Kasumi-1 (cell line): ENCODE measurements at regions not wholly inside any gene's neighbourhood (a gene's known extent, or its start where the extent isn't known, plus 50 kb on each side); places are given as distances from the start of the nearest gene placed in this dataset.

Source experiments
- DNase-seq, 2 experiments: peaks; one replicate each; lab custom pipeline; 2025; lab: John Stamatoyannopoulos, UW

GRCh38 chr13:105448811-105449210 is 1086.7 kb downstream of the EFNB2 start:
- no peak for DNase-seq

- no peak for DNase-seq
Observed at GRCh38 chr13:105446197-105446596, 1089.3 kb downstream of the EFNB2 start.

GRCh38 chr13:105445796-105446195 is 1089.7 kb downstream of the EFNB2 start:
- no peak for DNase-seq

- DNase-seq, result no peak
Observed at GRCh38 chr13:105442949-105443699, 1092.3 kb downstream of the EFNB2 start.

GRCh38 chr13:105442040-105442439 is 1093.4 kb downstream of the EFNB2 start:
- DNase-seq, result no peak

- no peak for DNase-seq
Observed at GRCh38 chr13:105441051-105441750, 1094.3 kb downstream of the EFNB2 start.

- DNase-seq, result no peak
Observed at GRCh38 chr13:105436943-105437342, 1098.5 kb downstream of the EFNB2 start.

GRCh38 chr13:105432438-105432837 is 1103.0 kb downstream of the EFNB2 start:
- no peak for DNase-seq

GRCh38 chr13:105428811-105429210 is 1106.7 kb downstream of the EFNB2 start:
- DNase-seq, result no peak

GRCh38 chr13:105426441-105426840 is 1109.0 kb downstream of the EFNB2 start:
- no peak for DNase-seq

- no peak for DNase-seq
Observed at GRCh38 chr13:105414639-105415038, 1120.8 kb downstream of the EFNB2 start.

- no peak for DNase-seq
Observed at GRCh38 chr13:105412171-105412570, 1123.3 kb downstream of the EFNB2 start.

GRCh38 chr13:105410602-105411001 is 1124.9 kb downstream of the EFNB2 start:
- DNase-seq, result no peak

- no peak for DNase-seq
Observed at GRCh38 chr13:105406551-105406950, 1128.9 kb downstream of the EFNB2 start.

- DNase-seq, result no peak
Observed at GRCh38 chr13:105403086-105403485, 1132.4 kb downstream of the EFNB2 start.

GRCh38 chr13:105395041-105395440 is 1140.4 kb downstream of the EFNB2 start:
- DNase-seq, result no peak

GRCh38 chr13:105389373-105389772 is 1146.1 kb downstream of the EFNB2 start:
- DNase-seq, result no peak

GRCh38 chr13:105377452-105377851 is 1158.0 kb downstream of the EFNB2 start:
- no peak for DNase-seq

GRCh38 chr13:105370011-105370650 is 1165.3 kb downstream of the EFNB2 start:
- no peak for DNase-seq

- no peak for DNase-seq
Observed at GRCh38 chr13:105368781-105369180, 1166.7 kb downstream of the EFNB2 start.

- DNase-seq, result peak; percentile 53 to 71
Observed at GRCh38 chr13:105365831-105366230, 1169.6 kb downstream of the EFNB2 start.

GRCh38 chr13:105365021-105365550 is 1170.4 kb downstream of the EFNB2 start:
- no peak for DNase-seq

- peak in 1 of 2 experiments; percentile 31 for DNase-seq
Observed at GRCh38 chr13:105364191-105364590, 1171.3 kb downstream of the EFNB2 start.
